Lower leg skin (tissue), 3 donors: ENCODE measurements at regions not wholly inside any gene's neighbourhood (a gene's known extent, or its start where the extent isn't known, plus 50 kb on each side); places are given as distances from the start of the nearest gene placed in this dataset.
"Not testable (repeated sequence)": the region's sequence is repeated elsewhere in the genome, so short reads cannot be mapped to it uniquely, and the experiment has no call there.

Experiments used
- POLR2A ChIP-seq, 2 donors: fragments of 450-650 bp; IDR thresholded peaks; one replicate each; pipeline ENCODE4 v1.6.1; 2016 to 2017; ENCODE audit warnings: antibody characterized with exemption in 2 of 2, mild to moderate bottlenecking in 1 of 2, moderate library complexity in 1 of 2
- TF ChIP-seq, protein P1 (sequence below), 3 donors: fragments of 450-650 bp; IDR thresholded peaks; one replicate each; pipeline ENCODE4 v1.5.1; 2016; ENCODE audit warnings: antibody characterized with exemption in 3 of 3, mild to moderate bottlenecking in 3 of 3, moderate library complexity in 2 of 3

DNA sequence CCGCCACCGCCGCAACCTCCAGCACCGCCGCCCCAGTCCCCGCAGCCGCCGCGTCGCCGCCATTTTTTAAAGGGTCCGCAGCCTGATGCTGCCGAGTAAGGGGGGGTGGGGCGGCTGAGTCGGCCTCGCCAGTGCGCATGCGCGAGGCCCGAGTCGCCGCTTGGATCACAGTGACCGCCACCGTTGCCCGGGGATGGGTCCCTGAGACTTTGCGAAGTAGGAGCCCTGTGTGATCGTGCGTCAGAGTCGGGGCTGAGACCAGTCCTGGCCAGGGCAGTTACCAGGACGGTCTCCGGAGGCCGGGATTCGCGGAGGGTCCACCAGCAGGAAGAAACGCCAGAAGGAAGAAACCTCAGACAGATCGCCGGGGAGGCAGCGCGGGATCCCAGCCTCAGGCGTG lies 1421.7 kb upstream of the PCDH10 start:
- TF ChIP-seq, protein P1, sequence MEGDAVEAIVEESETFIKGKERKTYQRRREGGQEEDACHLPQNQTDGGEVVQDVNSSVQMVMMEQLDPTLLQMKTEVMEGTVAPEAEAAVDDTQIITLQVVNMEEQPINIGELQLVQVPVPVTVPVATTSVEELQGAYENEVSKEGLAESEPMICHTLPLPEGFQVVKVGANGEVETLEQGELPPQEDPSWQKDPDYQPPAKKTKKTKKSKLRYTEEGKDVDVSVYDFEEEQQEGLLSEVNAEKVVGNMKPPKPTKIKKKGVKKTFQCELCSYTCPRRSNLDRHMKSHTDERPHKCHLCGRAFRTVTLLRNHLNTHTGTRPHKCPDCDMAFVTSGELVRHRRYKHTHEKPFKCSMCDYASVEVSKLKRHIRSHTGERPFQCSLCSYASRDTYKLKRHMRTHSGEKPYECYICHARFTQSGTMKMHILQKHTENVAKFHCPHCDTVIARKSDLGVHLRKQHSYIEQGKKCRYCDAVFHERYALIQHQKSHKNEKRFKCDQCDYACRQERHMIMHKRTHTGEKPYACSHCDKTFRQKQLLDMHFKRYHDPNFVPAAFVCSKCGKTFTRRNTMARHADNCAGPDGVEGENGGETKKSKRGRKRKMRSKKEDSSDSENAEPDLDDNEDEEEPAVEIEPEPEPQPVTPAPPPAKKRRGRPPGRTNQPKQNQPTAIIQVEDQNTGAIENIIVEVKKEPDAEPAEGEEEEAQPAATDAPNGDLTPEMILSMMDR (IDR thresholded peaks at IDR 0.05): not testable (repeated sequence)
- not testable (repeated sequence) for TF ChIP-seq POLR2A (IDR thresholded peaks at IDR 0.05)
